Trophoblast cell (in vitro differentiated cells and primary cell): ENCODE measurements at regions not wholly inside any gene's neighbourhood (a gene's known extent, or its start where the extent isn't known, plus 50 kb on each side); places are given as distances from the start of the nearest gene placed in this dataset.

Experiments
- DNase-seq, 2 donors: peaks; one replicate each; pipeline ENCODE4 v3.0.0-alpha.2; 2016
- H2AFZ ChIP-seq: 2 replicates; pipeline ENCODE4 v1.6.1; 2013; ENCODE audit warnings: low read length, moderate library complexity, mild to moderate bottlenecking; ENCODE audit not compliant: insufficient read depth, poor library complexity
- H2AK5ac ChIP-seq: 2 replicates; pipeline ENCODE4 v1.6.1; 2013; ENCODE audit warnings: mild to moderate bottlenecking, low read length
- H2BK120ac ChIP-seq: 2 replicates; pipeline ENCODE4 v1.6.1; 2013; ENCODE audit warnings: low read length, mild to moderate bottlenecking, moderate library complexity; ENCODE audit not compliant: insufficient read depth, poor library complexity
- H2BK12ac ChIP-seq: 2 replicates; pipeline ENCODE4 v1.6.1; 2013; ENCODE audit warnings: mild to moderate bottlenecking, low read length, moderate library complexity
- H2BK5ac ChIP-seq: 2 replicates; pipeline ENCODE4 v1.6.1; 2013; ENCODE audit warnings: low read length, low read depth, moderate library complexity, mild to moderate bottlenecking; ENCODE audit not compliant: poor library complexity
- H3K14ac ChIP-seq: 2 replicates; pipeline ENCODE4 v1.6.1; 2013; ENCODE audit warnings: mild to moderate bottlenecking, low read length
- H3K18ac ChIP-seq: 2 replicates; pipeline ENCODE4 v1.6.1; 2013; ENCODE audit warnings: mild to moderate bottlenecking, low read length
- H3K23ac ChIP-seq: 2 replicates; pipeline ENCODE4 v1.6.1; 2013; ENCODE audit warnings: low read length
- H3K27ac ChIP-seq: 2 replicates; pipeline ENCODE4 v1.5.1; 2013; ENCODE audit warnings: low read depth, mild to moderate bottlenecking, inconsistent platforms, low read length, moderate library complexity
- H3K27me3 ChIP-seq: 2 replicates; pipeline ENCODE4 v1.6.1; 2013; ENCODE audit warnings: inconsistent platforms, mild to moderate bottlenecking, low read length, moderate library complexity; ENCODE audit not compliant: insufficient read depth
- H3K36me3 ChIP-seq, 2 experiments: 1 replicate in 1 of 2; 2 replicates in 1 of 2; pipeline ENCODE4 v1.6.1; 2013; ENCODE audit warnings: low read length in 2 of 2, mild to moderate bottlenecking in 2 of 2, moderate library complexity in 1 of 2; ENCODE audit not compliant: insufficient read depth in 2 of 2, control insufficient read depth in 1 of 2
- H3K4ac ChIP-seq: 2 replicates; pipeline ENCODE4 v1.6.1; 2013; ENCODE audit warnings: low read depth, mild to moderate bottlenecking, low read length, moderate library complexity
- H3K4me1 ChIP-seq, 2 experiments: 1 replicate in 1 of 2; 2 replicates in 1 of 2; pipeline ENCODE4 v1.6.1; 2013; ENCODE audit warnings: low read length in 2 of 2, mild to moderate bottlenecking in 2 of 2, moderate library complexity in 1 of 2; ENCODE audit not compliant: insufficient read depth in 2 of 2, control insufficient read depth in 1 of 2
- H3K4me2 ChIP-seq: 2 replicates; pipeline ENCODE4 v1.6.1; 2013; ENCODE audit warnings: inconsistent platforms, mild to moderate bottlenecking, low read length, moderate library complexity
- H3K4me3 ChIP-seq: 2 replicates; pipeline ENCODE4 v1.5.1; 2013; ENCODE audit warnings: mild to moderate bottlenecking, low read depth, low read length, inconsistent platforms
- H3K79me1 ChIP-seq: one replicate; pipeline ENCODE4 v1.6.1; 2013; ENCODE audit warnings: low read length
- H3K79me2 ChIP-seq: 2 replicates; pipeline ENCODE4 v1.6.1; 2013; ENCODE audit warnings: low read length, mild to moderate bottlenecking; ENCODE audit not compliant: control insufficient read depth, insufficient read depth, poor library complexity
- H3K9ac ChIP-seq: 2 replicates; pipeline ENCODE4 v1.6.1; 2013; ENCODE audit warnings: mild to moderate bottlenecking, low read length
- H3K9me3 ChIP-seq: 2 replicates; pipeline ENCODE4 v1.6.1; 2013; ENCODE audit warnings: low read depth, mild to moderate bottlenecking, control low read depth, inconsistent platforms, low read length; ENCODE audit not compliant: insufficient read depth
- H4K12ac ChIP-seq: 2 replicates; pipeline ENCODE4 v1.6.1; 2013; ENCODE audit warnings: low read depth, mild to moderate bottlenecking, low read length, moderate library complexity
- H4K8ac ChIP-seq: 2 replicates; pipeline ENCODE4 v1.6.1; 2013; ENCODE audit warnings: low read depth, mild to moderate bottlenecking, low read length, moderate library complexity
- H4K91ac ChIP-seq: one replicate; pipeline ENCODE4 v1.6.1; 2013; ENCODE audit warnings: low read depth, mild to moderate bottlenecking, low read length, moderate library complexity
- WGBS: extraction: QIAGEN DNeasy Blood & Tissue Kit; methylation state at CpG from one replicate; pipeline ENCODE4 v1.1.7; 2013; ENCODE audit warnings: missing lambda C conversion rate; ENCODE audit not compliant: insufficient read length, insufficient coverage; ENCODE audit errors: extremely low coverage; 5-methylcytosine and 5-hydroxymethylcytosine counted together

DNA sequence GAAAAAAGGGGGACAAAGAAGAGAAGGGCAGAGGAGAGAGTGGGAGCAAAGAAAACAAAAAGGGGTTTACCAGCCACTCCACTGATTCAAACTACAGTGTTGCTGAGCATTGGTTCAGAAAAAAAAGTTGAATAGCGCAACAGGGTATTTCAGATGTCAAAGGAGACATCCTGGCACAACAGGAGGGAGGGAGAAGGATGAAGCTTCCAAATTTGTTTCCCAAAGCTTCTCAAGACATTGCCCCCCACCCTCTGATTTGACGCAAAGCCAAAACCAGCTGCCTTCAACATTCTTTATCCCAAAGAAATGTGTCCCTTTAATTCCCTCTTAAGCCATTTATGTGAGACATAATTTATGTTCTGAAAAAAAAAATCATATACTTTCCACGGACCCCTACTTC, 105.5 kb upstream of the TNC start:
- H4K12ac ChIP-seq = no peak overlapping the region
- H3K4ac ChIP-seq = no peak overlapping the region
- no peak for DNase-seq
- no peaks in the 10 kb centered on the region for H3K79me1 ChIP-seq
- H3K4me3 ChIP-seq = no peak overlapping the region
- H3K36me3 ChIP-seq = no peaks in the 10 kb centered on the region
- no peaks in the 10 kb centered on the region for H3K4me1 ChIP-seq
- no peak overlapping the region for H3K18ac ChIP-seq
- H4K91ac ChIP-seq = no peak overlapping the region
- no peaks in the 10 kb centered on the region for H3K27me3 ChIP-seq
- no peak overlapping the region for H4K8ac ChIP-seq
- no peaks in the 10 kb centered on the region for H3K79me2 ChIP-seq
- H2AK5ac ChIP-seq = no peak overlapping the region
- H2BK12ac ChIP-seq = no peak overlapping the region
- no peak overlapping the region for H3K14ac ChIP-seq
- no peak overlapping the region for H3K23ac ChIP-seq
- no peak overlapping the region for H3K27ac ChIP-seq
- no peak overlapping the region for H2BK5ac ChIP-seq
- H2BK120ac ChIP-seq = no peak overlapping the region
- no CpG with 5 or more reads among the region's 3 CpGs for WGBS
- no peak overlapping the region for H3K4me2 ChIP-seq
- H2AFZ ChIP-seq = no peak overlapping the region
- no peak overlapping the region for H3K9ac ChIP-seq
- no peaks in the 10 kb centered on the region for H3K9me3 ChIP-seq

DNA sequence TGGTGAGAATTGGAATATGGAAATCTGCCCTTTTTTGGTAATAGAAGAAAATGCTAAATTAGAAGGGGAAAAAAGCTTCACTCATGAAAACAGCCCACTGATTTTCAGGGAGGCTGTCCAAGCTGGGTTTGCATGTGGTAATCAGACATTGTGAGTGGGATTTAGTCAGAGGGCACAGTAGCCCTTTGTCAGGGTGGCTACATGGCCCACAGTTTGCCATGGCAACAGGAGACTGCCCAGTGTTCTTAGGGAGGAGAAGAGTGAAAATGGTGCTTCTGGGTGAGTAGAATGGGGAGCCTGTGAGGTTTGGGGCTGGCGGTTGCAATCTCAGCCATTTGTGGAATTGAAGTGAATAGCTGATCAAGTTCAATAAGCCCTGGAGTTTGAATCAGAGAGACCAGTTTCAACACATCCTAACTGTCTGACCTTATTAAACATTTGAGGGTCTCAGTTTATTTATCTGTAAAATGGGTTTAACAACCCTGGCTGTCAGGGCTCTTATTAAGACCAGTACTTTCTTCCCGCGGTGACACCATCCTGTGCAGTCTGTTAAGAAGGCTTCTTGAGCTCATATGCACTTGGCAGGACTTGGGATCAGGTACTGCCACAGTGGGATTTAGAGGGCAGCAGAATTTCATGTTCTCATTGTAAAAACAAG, 107.6 kb upstream of the TNC start:
- no peak for DNase-seq
- Histone ChIP-seq H2BK12ac (no peak overlapping the region), H3K9ac (no peak overlapping the region), H4K8ac (no peak overlapping the region), H3K79me2 (no peaks in the 10 kb centered on the region), H3K14ac (no peak overlapping the region), H4K12ac (no peak overlapping the region), H3K18ac (no peak overlapping the region), H3K4me3 (no peak overlapping the region), H3K27ac (no peak overlapping the region), H3K79me1 (no peaks in the 10 kb centered on the region), H3K4me2 (no peak overlapping the region), H3K23ac (no peak overlapping the region), H3K4me1 (no peaks in the 10 kb centered on the region), H2BK5ac (no peak overlapping the region), H3K36me3 (no peaks in the 10 kb centered on the region), H4K91ac (no peak overlapping the region), H2BK120ac (no peak overlapping the region), H3K4ac (no peak overlapping the region), H3K9me3 (no peaks in the 10 kb centered on the region), H2AFZ (no peak overlapping the region), H3K27me3 (no peaks in the 10 kb centered on the region), H2AK5ac (no peak overlapping the region)
- no CpG with 5 or more reads among the region's 3 CpGs for WGBS

DNA sequence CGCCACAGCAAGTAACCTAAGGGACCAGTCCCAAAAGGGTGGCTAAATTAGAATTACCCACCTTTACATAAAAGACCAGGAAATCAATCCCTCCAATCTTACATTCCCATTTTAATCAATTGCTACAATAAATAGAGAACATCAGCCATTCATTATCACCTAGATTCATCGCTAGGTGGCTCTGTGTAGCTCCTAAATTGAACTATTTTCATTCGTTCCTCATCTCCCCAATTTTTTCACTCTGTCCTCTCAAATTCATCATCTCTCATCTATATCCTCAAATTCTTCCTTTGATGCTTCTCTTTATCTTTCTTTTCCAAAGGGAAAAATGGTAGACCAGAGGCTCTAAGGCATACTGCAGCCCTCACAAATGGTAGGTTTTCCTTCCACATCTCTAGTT, 108.2 kb upstream of the TNC start:
- Histone ChIP-seq H2BK120ac (no peak overlapping the region), H3K27ac (no peak overlapping the region), H2AK5ac (no peak overlapping the region), H4K8ac (no peak overlapping the region), H3K23ac (no peak overlapping the region), H3K4me2 (no peak overlapping the region), H3K9ac (no peak overlapping the region), H3K14ac (no peak overlapping the region), H2AFZ (no peak overlapping the region), H2BK5ac (no peak overlapping the region), H3K9me3 (no peaks in the 10 kb centered on the region), H4K12ac (no peak overlapping the region), H3K4me1 (peaks cover 0 to 2% of the 10 kb centered on the region in 2 experiments), H3K18ac (no peak overlapping the region), H3K4ac (no peak overlapping the region), H4K91ac (no peak overlapping the region), H3K36me3 (no peaks in the 10 kb centered on the region), H3K4me3 (no peak overlapping the region), H3K27me3 (no peaks in the 10 kb centered on the region), H3K79me1 (no peaks in the 10 kb centered on the region), H3K79me2 (no peaks in the 10 kb centered on the region), H2BK12ac (no peak overlapping the region)
- no CpG with 5 or more reads among the region's 3 CpGs for WGBS
- no peak for DNase-seq

DNA sequence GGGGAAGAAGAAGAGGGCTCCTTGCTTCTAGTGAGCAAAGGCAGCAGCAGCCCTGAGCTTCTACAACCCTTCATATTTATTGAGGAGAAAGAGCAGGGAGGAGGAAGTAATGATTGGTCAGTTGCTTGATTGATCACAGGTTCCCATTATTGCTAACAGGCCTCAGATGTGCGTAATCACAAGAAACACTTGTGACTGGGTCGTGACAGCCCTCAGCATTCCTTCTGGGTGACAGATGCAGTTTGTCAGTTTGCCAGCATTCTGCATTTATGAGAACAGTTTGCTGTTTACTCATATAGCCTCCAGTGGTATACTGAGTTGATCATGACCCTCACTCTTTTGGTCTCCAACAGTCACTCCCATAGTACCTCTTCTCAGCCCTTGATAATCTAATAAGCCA, 111.5 kb upstream of the TNC start:
- no peak overlapping the region for H3K9ac ChIP-seq
- no peak overlapping the region for H4K12ac ChIP-seq
- no peaks in the 10 kb centered on the region for H3K79me2 ChIP-seq
- H3K4ac ChIP-seq = no peak overlapping the region
- H3K27me3 ChIP-seq = no peaks in the 10 kb centered on the region
- H4K8ac ChIP-seq = no peak overlapping the region
- H2BK120ac ChIP-seq = no peak overlapping the region
- no peak overlapping the region for H3K23ac ChIP-seq
- H2AK5ac ChIP-seq = no peak overlapping the region
- H2BK5ac ChIP-seq = no peak overlapping the region
- WGBS = no CpG with 5 or more reads among the region's 2 CpGs
- H2AFZ ChIP-seq = no peak overlapping the region
- no peak overlapping the region for H3K18ac ChIP-seq
- peaks cover 8 to 11% of the 10 kb centered on the region in 2 experiments for H3K4me1 ChIP-seq
- no peak overlapping the region for H3K14ac ChIP-seq
- DNase-seq = peak; percentile 69 to 74
- H3K27ac ChIP-seq = no peak overlapping the region
- H3K4me3 ChIP-seq = no peak overlapping the region
- no peak overlapping the region for H2BK12ac ChIP-seq
- H3K79me1 ChIP-seq = peaks cover 3% of the 10 kb centered on the region
- no peaks in the 10 kb centered on the region for H3K36me3 ChIP-seq
- no peak overlapping the region for H4K91ac ChIP-seq
- no peak overlapping the region for H3K4me2 ChIP-seq
- H3K9me3 ChIP-seq = no peaks in the 10 kb centered on the region
